OCI-LY3 (cell line): ENCODE measurements at regions not wholly inside any gene's neighbourhood (a gene's known extent, or its start where the extent isn't known, plus 50 kb on each side); places are given as distances from the start of the nearest gene placed in this dataset.

Experiments used
- H2AFZ ChIP-seq: fragments of 200-600, 300-600 bp; shearing (Covaris generic); 2 replicates; pipeline ENCODE4 v1.6.0; 2014; ENCODE audit warnings: antibody characterized with exemption, low read depth, low read length
- H3K27ac ChIP-seq: fragments of 200-600, 300-600 bp; sonication (generic); 2 replicates; pipeline ENCODE4 v1.5.1; 2014; ENCODE audit warnings: mild to moderate bottlenecking, low read length, moderate library complexity, mixed read lengths
- H3K27me3 ChIP-seq: fragments of 200-600, 300-600 bp; sonication (generic); 2 replicates; pipeline ENCODE4 v1.6.1; 2014; ENCODE audit warnings: low read depth, low read length, mixed read lengths
- H3K36me3 ChIP-seq: fragments of 200-600, 300-600 bp; sonication (generic); replicated peaks from 2 replicates; pipeline ENCODE3; 2014; ENCODE audit warnings: low read depth, low read length, mixed read lengths
- H3K4me1 ChIP-seq: fragments of 300-600, 200-600 bp; sonication (generic); 2 replicates; pipeline ENCODE4 v1.6.1; 2014; ENCODE audit warnings: low read length, mixed read lengths
- H3K4me2 ChIP-seq: fragments of 200-600, 300-600 bp; sonication (generic); 2 replicates; pipeline ENCODE4 v1.6.1; 2014; ENCODE audit warnings: low read length, mixed read lengths
- H3K4me3 ChIP-seq: fragments of 300-600, 200-600 bp; sonication (generic); 2 replicates; pipeline ENCODE4 v1.5.1; 2014; ENCODE audit warnings: antibody characterized with exemption, mild to moderate bottlenecking, low read length, moderate library complexity
- H3K79me2 ChIP-seq: fragments of 300-600, 200-600 bp; shearing (Covaris generic); 2 replicates; pipeline ENCODE4 v1.6.1; 2014; ENCODE audit warnings: mild to moderate bottlenecking, low read length, mixed read lengths
- H3K9ac ChIP-seq: fragments of 300-600, 200-600 bp; shearing (Covaris generic); 2 replicates; pipeline ENCODE4 v1.6.0; 2014; ENCODE audit warnings: mild to moderate bottlenecking, low read length, moderate library complexity
- H3K9me3 ChIP-seq: fragments of 200-600, 300-600 bp; shearing (Covaris generic); 2 replicates; pipeline ENCODE4 v1.6.1; 2014; ENCODE audit warnings: low read length, mixed read lengths; ENCODE audit not compliant: insufficient read depth
- H4K20me1 ChIP-seq: fragments of 200-600, 300-600 bp; sonication (generic); 2 replicates; pipeline ENCODE4 v1.6.1; 2016; ENCODE audit warnings: low read length, mixed read lengths; ENCODE audit not compliant: insufficient read depth
- EZH2phosphoT487 ChIP-seq: fragments of 200-600 bp; shearing (Covaris generic); IDR thresholded peaks from 2 replicates; pipeline ENCODE4 v1.6.1; 2018; ENCODE audit warnings: antibody characterized with exemption, mixed run types, low read depth
- TF ChIP-seq, protein P1 (sequence below): fragments of 200-600, 300-600 bp; sonication (generic); IDR thresholded peaks from 2 replicates; pipeline ENCODE4 v1.5.1; 2014; ENCODE audit warnings: antibody characterized with exemption, low read length, low read depth

DNA sequence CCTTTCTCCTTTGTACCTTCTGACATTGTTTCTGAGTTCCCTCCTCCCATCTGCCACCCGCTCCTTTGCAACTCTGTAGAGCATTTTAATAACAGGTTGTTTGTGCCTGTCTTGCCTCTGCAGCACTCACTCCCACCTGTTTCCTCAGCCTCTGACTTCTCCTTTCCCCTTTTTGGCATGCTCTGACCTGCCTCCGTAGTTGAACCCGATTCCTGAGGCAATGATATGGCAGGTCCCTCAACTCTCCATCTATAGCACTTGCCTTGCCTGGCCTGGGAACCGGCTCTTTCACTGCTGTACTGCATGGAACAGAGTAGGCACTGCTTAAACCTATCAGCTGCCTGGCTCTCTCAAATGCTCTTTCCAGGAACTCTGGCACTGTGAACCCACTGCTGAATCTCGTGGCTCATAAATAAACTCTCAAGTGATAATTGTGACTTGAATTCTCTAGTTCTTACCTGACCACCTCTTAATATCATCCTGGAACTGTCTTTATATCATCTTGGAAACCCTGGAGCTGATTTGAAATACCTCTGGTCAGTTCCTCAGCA, 50.3 kb downstream of the UTRN start:
- Histone ChIP-seq H3K27me3 (peaks cover 50% of the 10 kb centered on the region), H3K27ac (no peak overlapping the region), H3K4me3 (no peak overlapping the region), H3K79me2 (no peaks in the 10 kb centered on the region), H4K20me1 (no peaks in the 10 kb centered on the region), H3K36me3 (no peaks in the 10 kb centered on the region), H3K4me2 (no peak overlapping the region), H2AFZ (no peak overlapping the region), H3K4me1 (peaks cover 13% of the 10 kb centered on the region), H3K9ac (no peak overlapping the region), H3K9me3 (no peaks in the 10 kb centered on the region)
- TF ChIP-seq EZH2phosphoT487 = no peak
- TF ChIP-seq, protein P1, sequence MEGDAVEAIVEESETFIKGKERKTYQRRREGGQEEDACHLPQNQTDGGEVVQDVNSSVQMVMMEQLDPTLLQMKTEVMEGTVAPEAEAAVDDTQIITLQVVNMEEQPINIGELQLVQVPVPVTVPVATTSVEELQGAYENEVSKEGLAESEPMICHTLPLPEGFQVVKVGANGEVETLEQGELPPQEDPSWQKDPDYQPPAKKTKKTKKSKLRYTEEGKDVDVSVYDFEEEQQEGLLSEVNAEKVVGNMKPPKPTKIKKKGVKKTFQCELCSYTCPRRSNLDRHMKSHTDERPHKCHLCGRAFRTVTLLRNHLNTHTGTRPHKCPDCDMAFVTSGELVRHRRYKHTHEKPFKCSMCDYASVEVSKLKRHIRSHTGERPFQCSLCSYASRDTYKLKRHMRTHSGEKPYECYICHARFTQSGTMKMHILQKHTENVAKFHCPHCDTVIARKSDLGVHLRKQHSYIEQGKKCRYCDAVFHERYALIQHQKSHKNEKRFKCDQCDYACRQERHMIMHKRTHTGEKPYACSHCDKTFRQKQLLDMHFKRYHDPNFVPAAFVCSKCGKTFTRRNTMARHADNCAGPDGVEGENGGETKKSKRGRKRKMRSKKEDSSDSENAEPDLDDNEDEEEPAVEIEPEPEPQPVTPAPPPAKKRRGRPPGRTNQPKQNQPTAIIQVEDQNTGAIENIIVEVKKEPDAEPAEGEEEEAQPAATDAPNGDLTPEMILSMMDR = no peak

DNA sequence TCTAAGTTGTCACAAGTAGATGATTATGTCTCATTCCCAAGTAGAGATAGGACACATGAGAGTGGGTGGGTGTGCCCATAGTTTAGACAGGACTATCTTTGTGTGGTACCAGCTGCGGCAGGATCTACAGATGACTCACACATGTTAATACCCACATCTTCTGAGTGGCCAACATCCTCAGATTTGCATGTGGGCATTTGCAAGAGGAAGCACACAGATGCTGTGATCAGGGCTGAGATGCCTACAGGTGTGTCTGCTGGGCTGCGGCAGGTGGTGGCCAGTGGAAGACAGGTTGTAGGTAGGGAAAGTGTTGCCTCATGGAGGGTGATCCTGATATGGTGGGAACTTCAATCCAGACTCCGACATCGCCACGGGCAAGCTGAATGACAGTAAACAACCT, 50.8 kb downstream of the UTRN start:
- Histone ChIP-seq H3K4me1 (peaks cover 13% of the 10 kb centered on the region), H3K27me3 (peaks cover 53% of the 10 kb centered on the region), H3K36me3 (no peaks in the 10 kb centered on the region), H3K27ac (no peak overlapping the region), H3K4me3 (no peak overlapping the region), H3K9me3 (no peaks in the 10 kb centered on the region), H4K20me1 (no peaks in the 10 kb centered on the region), H2AFZ (no peak overlapping the region), H3K79me2 (no peaks in the 10 kb centered on the region), H3K4me2 (no peak overlapping the region), H3K9ac (no peak overlapping the region)
- TF ChIP-seq, protein P1 = no peak
- TF ChIP-seq EZH2phosphoT487 = no peak

DNA sequence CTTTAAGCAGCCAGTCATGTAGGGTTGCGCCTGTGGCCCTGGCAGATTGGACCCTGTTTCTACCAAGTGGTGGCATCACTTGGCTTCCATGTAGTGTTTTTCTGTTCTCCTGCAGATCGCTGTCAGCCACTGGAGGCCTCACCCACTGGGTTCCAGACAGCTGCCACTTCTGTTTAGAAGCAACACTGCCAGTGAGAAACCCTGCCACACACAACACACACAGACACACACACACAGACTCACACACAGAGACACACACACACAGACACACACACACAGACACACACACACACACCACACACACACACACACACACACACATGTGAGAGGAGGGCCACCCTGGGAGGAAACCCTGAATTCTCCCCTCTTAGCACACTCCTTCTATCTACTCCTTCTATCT, 51.8 kb downstream of the UTRN start:
- no peak for TF ChIP-seq EZH2phosphoT487
- TF ChIP-seq, protein P1 = no peak
- no peak overlapping the region for H3K4me2 ChIP-seq
- H3K36me3 ChIP-seq = no peaks in the 10 kb centered on the region
- H3K9ac ChIP-seq = no peak overlapping the region
- no peak overlapping the region for H2AFZ ChIP-seq
- H3K4me3 ChIP-seq = no peak overlapping the region
- H3K4me1 ChIP-seq = peaks cover 19% of the 10 kb centered on the region
- no peaks in the 10 kb centered on the region for H3K79me2 ChIP-seq
- no peak overlapping the region for H3K27ac ChIP-seq
- H4K20me1 ChIP-seq = no peaks in the 10 kb centered on the region
- H3K9me3 ChIP-seq = no peaks in the 10 kb centered on the region
- peaks cover 50% of the 10 kb centered on the region for H3K27me3 ChIP-seq

DNA sequence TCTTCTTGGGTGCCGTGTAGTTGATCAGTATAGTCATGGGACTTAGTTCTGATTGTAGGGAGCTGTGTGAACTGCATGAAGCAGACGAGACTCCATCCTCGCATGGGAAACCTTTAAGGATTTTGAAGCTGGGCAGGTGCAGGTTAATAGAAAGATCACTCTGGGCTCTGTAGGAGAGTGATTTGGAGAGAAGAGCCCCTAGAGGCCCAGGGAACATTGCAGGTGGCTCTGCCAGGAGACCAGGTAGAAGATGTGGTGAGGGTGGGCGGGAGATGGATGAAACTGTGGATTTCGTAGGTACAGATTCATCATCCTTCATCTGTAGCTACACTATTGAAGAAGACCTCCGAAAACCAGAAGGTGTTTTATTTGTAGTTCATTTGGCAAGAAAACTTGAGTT, 53.3 kb downstream of the UTRN start:
- Histone ChIP-seq H3K9me3 (no peaks in the 10 kb centered on the region), H3K4me1 (peaks cover 21% of the 10 kb centered on the region)

More for the DNA sequence above, 53.3 kb downstream of the UTRN start:
- Histone ChIP-seq H2AFZ (no peak overlapping the region), H3K4me3 (no peak overlapping the region), H3K27ac (no peak overlapping the region), H3K27me3 (peaks cover 46% of the 10 kb centered on the region), H4K20me1 (no peaks in the 10 kb centered on the region), H3K79me2 (no peaks in the 10 kb centered on the region), H3K36me3 (no peaks in the 10 kb centered on the region), H3K4me2 (no peak overlapping the region), H3K9ac (no peak overlapping the region)
- no peak for TF ChIP-seq EZH2phosphoT487
- TF ChIP-seq, protein P1 = no peak
